GM13976 (cell line): ENCODE measurements at regions not wholly inside any gene's neighbourhood (a gene's known extent, or its start where the extent isn't known, plus 50 kb on each side); places are given as distances from the start of the nearest gene placed in this dataset.

Source experiments
- DNase-seq: peaks from one replicate; pipeline ENCODE4 v3.0.0; 2012; ENCODE audit warnings: low spot score
- in situ Hi-C: fragments of 300-500 bp; cut with MboI; formaldehyde crosslinking; loops from one replicate; pipeline ENCODE4 v1.12.0; 2022; ENCODE audit warnings: low sequenced_read_pairs, mixed read lengths, inconsistent platforms; ENCODE audit not compliant: unreplicated experiment
- TF ChIP-seq, protein P1 (sequence below): IDR thresholded peaks from 2 replicates; pipeline ENCODE4 v1.5.1; 2012; ENCODE audit warnings: borderline replicate concordance, mild to moderate bottlenecking; ENCODE audit not compliant: insufficient read depth; ENCODE audit errors: extremely low read depth, missing control alignments, control extremely low read depth

DNA sequence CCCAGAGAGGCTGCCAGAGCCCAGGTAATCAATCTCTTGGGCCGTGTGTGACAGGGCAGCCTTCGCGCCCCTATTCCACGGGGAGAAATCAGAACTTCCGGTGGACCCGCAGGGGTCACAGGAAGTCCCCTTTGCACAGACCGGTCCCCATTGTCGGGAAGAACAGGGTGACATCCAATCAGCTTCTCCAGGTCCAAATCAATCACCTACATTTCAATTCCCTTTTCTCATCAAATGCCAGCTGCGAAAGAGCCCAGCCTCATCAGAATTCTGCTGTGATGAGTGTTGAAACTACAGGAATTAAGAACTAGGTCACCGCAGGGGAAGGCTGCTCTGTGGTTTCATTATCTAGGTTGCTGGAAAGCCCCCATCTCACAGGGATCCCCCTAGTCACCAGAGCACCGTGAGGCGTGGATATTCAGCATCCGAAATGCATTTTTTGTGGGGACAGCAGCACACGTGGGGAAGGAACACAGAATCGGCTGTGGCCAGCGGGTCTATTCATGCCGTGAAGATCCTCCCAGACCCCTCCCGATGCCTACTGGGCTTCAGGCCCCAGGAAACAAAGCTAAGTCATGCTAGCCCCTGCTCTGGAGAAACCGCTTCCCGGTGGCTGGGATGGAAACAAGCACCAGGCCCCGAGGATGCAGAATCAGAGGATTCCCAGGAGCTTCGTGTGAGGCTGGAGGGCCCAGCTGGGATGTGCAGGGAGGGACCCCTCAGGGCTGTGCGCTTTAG lies 193.7 kb upstream of the ID2 start:
- in situ Hi-C loops: no loop called here
- DNase-seq: peak; percentile 85
- TF ChIP-seq, protein P1, sequence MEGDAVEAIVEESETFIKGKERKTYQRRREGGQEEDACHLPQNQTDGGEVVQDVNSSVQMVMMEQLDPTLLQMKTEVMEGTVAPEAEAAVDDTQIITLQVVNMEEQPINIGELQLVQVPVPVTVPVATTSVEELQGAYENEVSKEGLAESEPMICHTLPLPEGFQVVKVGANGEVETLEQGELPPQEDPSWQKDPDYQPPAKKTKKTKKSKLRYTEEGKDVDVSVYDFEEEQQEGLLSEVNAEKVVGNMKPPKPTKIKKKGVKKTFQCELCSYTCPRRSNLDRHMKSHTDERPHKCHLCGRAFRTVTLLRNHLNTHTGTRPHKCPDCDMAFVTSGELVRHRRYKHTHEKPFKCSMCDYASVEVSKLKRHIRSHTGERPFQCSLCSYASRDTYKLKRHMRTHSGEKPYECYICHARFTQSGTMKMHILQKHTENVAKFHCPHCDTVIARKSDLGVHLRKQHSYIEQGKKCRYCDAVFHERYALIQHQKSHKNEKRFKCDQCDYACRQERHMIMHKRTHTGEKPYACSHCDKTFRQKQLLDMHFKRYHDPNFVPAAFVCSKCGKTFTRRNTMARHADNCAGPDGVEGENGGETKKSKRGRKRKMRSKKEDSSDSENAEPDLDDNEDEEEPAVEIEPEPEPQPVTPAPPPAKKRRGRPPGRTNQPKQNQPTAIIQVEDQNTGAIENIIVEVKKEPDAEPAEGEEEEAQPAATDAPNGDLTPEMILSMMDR: no peak

DNA sequence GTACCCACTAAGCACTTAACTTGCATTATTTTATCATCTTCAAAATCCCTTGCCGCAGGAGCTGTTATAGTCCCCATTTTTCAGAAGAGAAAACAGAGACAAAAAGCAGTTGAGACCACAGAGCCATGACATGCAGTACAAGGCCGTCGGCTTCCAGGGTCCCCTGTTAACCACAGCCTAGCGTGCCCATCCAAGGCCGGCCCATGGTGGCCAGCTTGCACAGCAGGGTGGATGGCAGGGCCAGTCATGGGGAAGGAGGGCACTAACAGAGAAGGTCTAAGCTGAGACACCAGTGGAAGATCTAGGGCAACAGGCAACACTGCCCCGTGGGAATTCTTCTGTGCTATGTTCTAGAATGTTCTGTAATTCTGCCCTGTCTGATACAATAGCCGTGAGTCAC lies 192.6 kb upstream of the ID2 start:
- DNase-seq: no peak
- TF ChIP-seq, protein P1: no peak
- in situ Hi-C loops: no loop called here

DNA sequence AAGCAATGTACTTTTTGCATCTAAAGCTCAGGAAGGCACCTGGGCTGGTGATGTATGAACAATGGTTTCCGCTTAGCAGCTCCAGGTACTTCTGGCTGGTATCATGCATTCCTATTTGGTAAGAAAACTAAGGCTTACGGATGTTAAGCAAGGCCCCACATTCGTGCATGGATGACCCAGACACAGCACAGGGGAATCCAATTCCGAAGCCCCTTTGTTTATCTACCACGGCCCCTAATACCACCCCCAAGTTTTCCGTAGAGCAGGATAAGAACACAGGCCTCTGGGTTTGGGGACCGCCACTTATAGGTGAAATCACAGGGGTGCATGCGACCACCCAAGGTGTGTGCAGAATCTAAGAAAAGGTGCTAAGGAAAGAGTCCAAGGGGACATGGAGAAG lies 192.1 kb upstream of the ID2 start:
- TF ChIP-seq, protein P1: no peak
- DNase-seq: no peak
- in situ Hi-C loops: no loop called here

DNA sequence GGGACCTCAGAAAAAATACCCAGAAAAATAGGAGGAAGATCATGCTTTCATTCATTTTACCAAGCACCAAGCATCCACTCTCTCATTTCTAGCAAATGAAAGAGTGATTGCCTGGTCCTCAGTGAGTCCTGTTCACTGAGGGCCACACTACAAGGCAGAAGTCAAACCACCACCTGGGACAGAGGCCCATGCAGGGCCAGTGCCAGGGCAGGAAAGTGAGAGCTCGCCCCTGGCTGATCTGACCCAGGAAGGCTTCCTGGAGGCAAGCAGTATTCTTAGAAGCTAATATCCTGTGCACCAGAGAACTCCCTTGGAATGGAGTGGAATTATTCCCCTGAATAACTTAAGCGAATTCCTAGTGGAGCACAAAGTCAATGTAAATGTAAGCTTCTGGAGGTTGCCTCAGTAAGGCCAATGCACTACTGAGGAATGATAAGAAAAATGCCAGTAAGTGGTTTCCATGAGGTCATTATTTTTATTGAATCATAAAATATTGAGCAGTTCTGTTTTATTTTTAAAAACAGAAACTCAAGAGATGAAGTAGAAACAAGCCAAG lies 191.6 kb upstream of the ID2 start:
- TF ChIP-seq, protein P1: no peak
- DNase-seq: no peak
- in situ Hi-C loops: no loop called here

DNA sequence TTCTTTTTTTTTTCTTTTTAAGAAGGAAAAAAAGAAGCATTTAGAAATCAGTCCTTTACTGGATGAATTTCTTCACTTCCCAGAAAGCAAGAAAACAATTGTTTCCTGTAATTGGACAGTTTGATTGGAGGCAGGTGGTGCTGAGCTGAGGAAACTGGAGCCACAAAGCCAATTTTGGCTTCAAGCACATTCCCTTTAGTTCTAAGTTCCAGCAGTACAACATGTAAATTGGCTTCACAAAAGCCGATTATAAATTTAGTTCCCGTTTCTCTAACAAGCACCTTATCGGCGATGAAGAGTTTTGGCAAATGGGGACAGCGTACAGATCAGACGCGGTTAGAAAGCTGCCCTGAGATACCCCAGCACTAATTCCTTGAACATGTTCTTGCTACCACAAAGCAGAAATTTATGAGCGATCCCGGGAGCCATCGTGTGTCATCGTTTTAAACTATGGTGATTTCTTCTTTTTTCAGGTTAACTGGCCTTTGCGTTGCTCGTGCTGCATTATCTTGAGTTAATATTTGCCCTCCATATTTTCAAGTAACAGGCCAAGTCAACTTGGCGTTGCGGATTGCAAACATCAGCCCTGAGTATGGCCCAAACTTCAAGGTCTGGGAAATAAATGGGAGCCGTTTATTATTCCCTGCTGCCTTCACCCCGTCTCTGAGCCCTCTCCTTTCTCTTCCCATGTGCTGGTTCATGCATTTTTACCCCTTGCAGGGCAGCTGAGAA lies 190.4 kb upstream of the ID2 start:
- in situ Hi-C loops: no loop called here
- TF ChIP-seq, protein P1: no peak
- DNase-seq: no peak

DNA sequence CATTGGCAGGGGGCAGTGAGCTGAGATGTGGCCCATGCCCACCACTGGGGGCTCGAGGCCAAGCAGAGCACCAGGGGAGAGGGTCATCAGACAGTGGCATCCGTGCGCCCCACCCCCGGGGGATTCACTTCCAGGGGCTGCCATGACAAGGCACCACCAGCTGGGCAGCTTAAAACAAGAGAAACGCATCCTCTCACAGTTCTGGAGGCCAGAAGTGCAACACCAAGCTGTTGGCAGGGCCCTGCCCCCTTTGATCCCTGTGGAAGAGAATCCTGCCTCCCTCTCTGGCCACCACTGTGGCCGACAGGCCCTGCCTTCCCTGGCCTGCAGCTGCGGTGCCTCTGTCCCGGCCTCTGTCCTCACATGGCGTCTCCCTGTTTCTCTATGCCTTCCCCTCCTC lies 187.7 kb upstream of the ID2 start:
- DNase-seq: no peak
- in situ Hi-C loops: no loop called here
- TF ChIP-seq, protein P1: no peak
